GM18517 (cell line): ENCODE measurements at regions not wholly inside any gene's neighbourhood (a gene's known extent, or its start where the extent isn't known, plus 50 kb on each side); places are given as distances from the start of the nearest gene placed in this dataset.
"Not testable (repeated sequence)": the region's sequence is repeated elsewhere in the genome, so short reads cannot be mapped to it uniquely, and the experiment has no call there.

Source experiments
- ATAC-seq: cut with Tn5 transposase; IDR thresholded peaks from one replicate; pipeline ENCODE4 v1.9.1; 2021; ENCODE audit warnings: mild to moderate bottlenecking, moderate library complexity; ENCODE audit not compliant: unreplicated experiment

DNA sequence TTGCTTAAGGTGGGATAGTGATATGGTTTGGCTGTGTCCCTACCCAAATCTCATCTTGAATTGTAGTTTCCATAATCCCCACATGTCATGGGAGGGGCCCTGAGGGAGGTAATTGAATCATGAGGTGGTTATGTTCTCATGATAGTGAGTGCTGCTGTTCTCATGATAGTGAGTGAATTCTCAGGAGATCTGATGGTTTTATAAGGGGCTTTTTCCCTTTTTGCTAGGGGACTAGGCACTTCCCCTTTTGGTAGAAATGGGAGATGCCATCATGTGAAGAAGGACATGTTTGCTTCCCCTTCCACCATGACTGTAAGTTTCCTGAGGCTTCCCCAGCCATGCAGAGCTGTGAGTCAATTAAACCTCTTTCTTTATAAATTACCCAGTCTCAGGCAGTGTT, 137.5 kb downstream of the DUSP10 start:
- ATAC-seq, result not testable (repeated sequence)

GRCh38 chr1:221604948-221605347, 136.9 kb downstream of the DUSP10 start:
- no peak for ATAC-seq

DNA sequence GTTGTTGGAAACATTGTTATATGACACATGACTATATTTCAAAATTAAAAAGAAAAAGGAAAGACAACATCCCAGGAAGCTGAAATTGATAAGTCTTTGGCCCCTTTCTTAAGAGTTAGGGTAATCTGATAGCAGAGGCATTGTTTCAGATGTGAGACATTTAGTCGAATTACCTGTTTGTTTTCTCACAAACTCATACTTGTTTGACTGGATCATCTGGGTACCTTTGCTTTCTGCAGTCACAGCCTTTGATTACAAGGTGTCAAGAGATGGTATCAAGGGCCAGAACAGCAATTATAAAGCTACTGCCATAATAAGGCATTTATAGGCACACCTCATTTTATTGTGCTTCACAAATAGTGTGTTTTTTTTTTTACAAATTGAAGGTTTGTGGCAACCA, 136.3 kb downstream of the DUSP10 start:
- no peak for ATAC-seq

GRCh38 chr1:221606256-221606655, 135.6 kb downstream of the DUSP10 start:
- ATAC-seq, result no peak

GRCh38 chr1:221608835-221609320, 133.0 kb downstream of the DUSP10 start:
- ATAC-seq, result no peak

- no peak for ATAC-seq
Observed at GRCh38 chr1:221611656-221612046, 130.2 kb downstream of the DUSP10 start.

- no peak for ATAC-seq
Observed at GRCh38 chr1:221612047-221612777, 129.7 kb downstream of the DUSP10 start.

GRCh38 chr1:221620437-221621384, 121.2 kb downstream of the DUSP10 start:
- no peak for ATAC-seq

DNA sequence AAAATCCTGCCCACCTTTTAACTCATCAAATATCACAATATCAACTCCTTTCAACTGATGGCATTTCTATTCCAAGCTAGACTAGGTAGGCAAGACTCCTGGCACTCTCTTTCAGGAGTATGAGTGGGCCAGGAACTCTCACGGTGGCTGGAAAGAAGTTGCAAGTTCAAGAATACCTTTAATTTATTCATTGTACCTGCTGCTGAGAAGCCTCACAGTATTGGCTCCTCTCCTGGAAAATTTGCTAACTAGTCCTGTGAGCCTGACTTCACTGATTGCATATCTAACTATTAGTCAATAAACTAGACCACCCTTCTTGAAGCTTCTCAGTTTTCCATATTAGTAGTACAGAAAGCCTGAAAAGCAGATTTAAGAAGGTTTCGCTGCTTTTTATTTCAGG, 120.2 kb downstream of the DUSP10 start:
- ATAC-seq, result no peak

DNA sequence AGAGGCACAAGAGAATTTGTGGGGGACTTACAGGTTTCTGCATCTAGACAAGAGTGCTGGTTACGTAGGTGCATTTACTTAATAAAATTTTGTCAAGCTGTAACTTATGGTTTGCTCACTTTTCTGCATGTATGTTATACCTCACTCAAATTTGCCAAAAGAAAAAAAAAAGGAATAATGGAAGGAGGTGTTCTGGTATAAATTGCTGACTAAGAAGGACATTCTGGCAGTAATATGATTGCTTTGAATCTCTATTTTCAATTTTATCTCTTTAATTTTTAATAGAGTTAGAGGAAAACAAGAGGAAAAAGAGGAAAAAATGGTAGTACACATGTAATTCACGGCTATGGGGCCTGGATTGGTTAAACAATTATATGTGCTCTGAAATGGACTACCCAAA, 119.5 kb downstream of the DUSP10 start:
- no peak for ATAC-seq

DNA sequence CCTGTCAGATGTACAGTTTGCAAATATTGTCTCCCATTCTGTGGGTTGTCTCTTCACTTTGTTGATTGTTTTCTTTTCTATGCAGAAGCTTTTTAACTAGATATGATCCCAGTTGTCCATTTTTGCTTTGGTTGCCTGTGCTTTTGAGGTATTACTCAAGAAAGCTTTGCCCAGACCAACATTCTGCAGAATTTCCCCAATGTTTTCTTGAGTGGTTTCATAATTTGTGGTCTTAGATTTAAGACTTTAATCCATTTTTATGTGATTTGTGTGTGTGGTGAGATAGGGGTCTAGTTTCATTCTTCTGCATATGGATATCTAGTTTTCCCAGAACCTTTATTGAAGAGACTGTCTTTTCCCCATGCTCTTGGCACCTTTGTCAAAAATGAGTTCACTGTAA, 116.9 kb downstream of the DUSP10 start:
- no peak for ATAC-seq

DNA sequence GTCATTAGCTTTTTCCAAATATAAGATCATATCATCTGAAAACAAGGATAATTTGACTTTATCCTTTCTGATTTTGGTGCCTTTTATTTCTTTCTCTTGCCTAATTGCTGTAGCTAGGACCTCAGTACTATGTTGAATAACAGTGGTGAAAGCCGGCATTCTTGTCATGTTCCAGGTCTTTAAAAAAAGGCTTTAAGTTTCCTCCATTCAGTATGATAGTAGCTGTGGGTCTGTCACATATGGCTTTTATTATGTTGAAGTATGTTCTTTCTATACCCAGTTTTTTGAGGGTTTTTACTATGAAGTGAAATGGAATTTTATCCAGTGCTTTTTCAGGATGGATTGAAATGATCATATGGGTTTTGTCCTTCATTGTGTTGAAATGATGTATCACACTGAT, 115.8 kb downstream of the DUSP10 start:
- no peak for ATAC-seq

- ATAC-seq, result no peak
Observed at GRCh38 chr1:221630236-221630635, 111.7 kb downstream of the DUSP10 start.

- ATAC-seq, result no peak
Observed at GRCh38 chr1:221631556-221631955, 110.3 kb downstream of the DUSP10 start.

- no peak for ATAC-seq
Observed at GRCh38 chr1:221632072-221632471, 109.8 kb downstream of the DUSP10 start.

GRCh38 chr1:221633841-221634409, 108.0 kb downstream of the DUSP10 start:
- ATAC-seq, result no peak

DNA sequence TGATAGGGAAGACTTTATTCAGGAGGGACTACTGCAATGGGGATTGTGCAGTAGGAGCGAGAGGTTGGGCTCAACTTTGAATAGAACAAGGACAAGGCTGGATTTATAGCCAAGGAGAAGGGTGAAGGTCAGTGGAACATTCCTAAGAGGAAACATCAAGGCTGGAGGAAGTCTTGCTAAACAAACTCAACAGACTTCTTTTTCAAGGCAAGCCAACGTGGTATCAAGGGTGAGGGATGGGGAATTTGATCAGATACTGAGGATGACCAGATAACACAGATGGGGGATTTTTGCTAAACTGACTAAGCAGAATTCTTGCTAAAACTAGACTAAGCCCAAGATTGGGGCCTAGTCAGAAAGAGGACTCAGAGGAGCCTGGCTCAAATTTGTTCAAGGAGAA, 107.3 kb downstream of the DUSP10 start:
- no peak for ATAC-seq

DNA sequence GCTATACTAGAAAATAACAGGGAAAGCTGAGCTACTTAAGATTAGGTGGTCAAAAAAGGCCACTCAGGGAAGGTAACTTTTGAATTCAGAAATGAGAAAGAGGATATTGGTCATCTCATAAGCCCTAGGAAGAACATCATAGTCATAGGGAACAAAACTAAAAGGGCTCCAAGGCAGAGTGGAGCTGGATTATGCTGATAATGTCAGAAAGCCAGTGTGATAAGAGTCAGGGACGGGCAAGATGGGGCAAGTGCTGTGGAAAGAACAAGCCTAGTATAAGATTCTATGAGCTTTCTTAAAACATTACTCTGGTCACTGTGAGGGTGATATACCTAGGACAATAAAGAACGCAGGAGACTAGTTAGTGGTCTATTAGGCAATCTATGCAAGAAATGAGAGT, 106.6 kb downstream of the DUSP10 start:
- ATAC-seq, result no peak

DNA sequence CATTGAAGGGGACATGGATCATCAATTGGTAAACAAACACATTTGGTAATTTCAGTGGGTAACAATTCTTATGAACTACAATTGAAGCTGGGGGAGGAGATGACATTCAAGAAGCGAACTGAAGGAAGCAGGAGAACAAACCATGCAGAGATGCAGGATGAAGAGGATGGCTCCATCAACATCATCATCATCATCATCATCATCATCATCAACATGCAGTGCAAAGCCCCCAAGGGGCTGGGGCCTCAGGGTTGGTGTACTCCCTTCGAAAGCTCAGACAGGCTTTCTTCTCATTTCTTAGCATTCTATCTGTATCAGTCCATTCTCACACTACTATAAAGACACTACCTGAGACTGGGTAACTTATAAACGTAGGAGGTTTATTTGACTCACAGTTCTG, 105.8 kb downstream of the DUSP10 start:
- no peak for ATAC-seq

GRCh38 chr1:221636967-221637366, 104.9 kb downstream of the DUSP10 start:
- no peak for ATAC-seq

DNA sequence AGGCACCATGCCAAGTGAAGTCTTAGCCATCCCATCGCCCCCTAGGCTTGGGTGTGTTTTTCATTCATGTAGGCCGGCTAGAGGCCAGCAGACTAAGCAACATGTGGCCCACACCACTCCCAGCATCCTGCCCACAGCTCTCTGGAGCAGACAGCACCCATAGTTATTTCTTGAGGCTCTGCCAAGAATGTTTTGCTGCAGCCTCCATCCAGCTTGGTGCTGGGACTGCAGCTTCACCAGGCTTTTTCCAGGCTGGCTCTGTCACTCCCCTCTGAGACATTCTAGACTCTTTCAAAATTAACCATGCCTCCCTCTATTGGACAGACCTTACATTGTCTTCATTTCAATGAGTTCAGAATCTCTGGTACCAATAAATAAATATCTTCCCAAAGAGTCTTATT, 104.2 kb downstream of the DUSP10 start:
- no peak for ATAC-seq

- ATAC-seq, result no peak
Observed at GRCh38 chr1:221638595-221638994, 103.3 kb downstream of the DUSP10 start.
